ENCODE measurements at regions not wholly inside any gene's neighbourhood (a gene's known extent, or its start where the extent isn't known, plus 50 kb on each side); places are given as distances from the start of the nearest gene placed in this dataset.
"Not testable (repeated sequence)": the region's sequence is repeated elsewhere in the genome, so short reads cannot be mapped to it uniquely, and the experiment has no call there.

DNA sequence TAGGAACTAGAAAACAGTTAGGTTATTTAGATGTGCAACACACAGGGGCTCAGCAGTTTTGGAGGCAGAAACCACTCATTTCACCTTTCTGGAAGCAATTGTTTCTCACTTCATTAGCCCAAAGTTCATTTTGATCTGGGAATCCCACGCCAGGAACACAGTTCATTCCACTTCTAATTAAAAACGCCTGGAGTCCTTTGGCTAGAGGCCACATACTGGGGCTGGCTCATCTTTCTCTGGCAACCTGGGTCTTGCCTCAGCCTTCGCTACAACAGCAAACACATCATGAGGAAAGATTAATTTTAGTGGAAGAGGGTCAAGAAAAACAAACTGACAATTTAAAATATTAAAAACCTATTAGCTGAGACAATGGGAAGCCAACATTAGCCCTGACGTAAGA is 69.7 kb downstream of the RFPL4B start:
- Mint-ChIP-seq H3K36me3 (ENCODE audit: low read depth, unreplicated experiment) (no peaks in the 10 kb centered on the region), H3K9me3 (ENCODE audit: unreplicated experiment) (peaks cover 2% of the 10 kb centered on the region), H3K4me1 (ENCODE audit: low read depth, unreplicated experiment) (no peaks in the 10 kb centered on the region), H3K4me3 (ENCODE audit: unreplicated experiment) (no peak overlapping the region), H3K27me3 (ENCODE audit: low read depth, unreplicated experiment) (peaks cover 2% of the 10 kb centered on the region), H3K27ac (ENCODE audit: unreplicated experiment) (no peak overlapping the region)
- Histone ChIP-seq H2AFZ (ENCODE audit: low read depth, low read length) (no peak overlapping the region), H3K4me2 (ENCODE audit: low read length) (no peak overlapping the region), H3K9me3 (ENCODE audit: insufficient read depth, low read depth, low read length) (no peaks in the 10 kb centered on the region), H3K79me2 (ENCODE audit: insufficient read depth, low read length) (no peaks in the 10 kb centered on the region), H3K4me1 (ENCODE audit: insufficient read depth, low read length) (no peaks in the 10 kb centered on the region), H3K27me3 (ENCODE audit: insufficient read depth, low read length) (no peaks in the 10 kb centered on the region), H3K4me3 (ENCODE audit: insufficient read depth, low read depth, low read length) (no peak overlapping the region), H3K27ac (ENCODE audit: low read depth, low read length) (no peak overlapping the region), H3K36me3 (ENCODE audit: insufficient read depth, low read length) (no peaks in the 10 kb centered on the region), H3K9ac (ENCODE audit: low read length) (no peak overlapping the region), H4K20me1 (ENCODE audit: insufficient read depth, low read length) (no peaks in the 10 kb centered on the region)
- DNase-seq (ENCODE audit: low read depth) (no peak), FAIRE-seq (no peak)
- TF ChIP-seq EZH2 (IDR thresholded peaks at IDR 0.05; ENCODE audit: insufficient read depth, low read length): no peak
- TF ChIP-seq, protein P1, sequence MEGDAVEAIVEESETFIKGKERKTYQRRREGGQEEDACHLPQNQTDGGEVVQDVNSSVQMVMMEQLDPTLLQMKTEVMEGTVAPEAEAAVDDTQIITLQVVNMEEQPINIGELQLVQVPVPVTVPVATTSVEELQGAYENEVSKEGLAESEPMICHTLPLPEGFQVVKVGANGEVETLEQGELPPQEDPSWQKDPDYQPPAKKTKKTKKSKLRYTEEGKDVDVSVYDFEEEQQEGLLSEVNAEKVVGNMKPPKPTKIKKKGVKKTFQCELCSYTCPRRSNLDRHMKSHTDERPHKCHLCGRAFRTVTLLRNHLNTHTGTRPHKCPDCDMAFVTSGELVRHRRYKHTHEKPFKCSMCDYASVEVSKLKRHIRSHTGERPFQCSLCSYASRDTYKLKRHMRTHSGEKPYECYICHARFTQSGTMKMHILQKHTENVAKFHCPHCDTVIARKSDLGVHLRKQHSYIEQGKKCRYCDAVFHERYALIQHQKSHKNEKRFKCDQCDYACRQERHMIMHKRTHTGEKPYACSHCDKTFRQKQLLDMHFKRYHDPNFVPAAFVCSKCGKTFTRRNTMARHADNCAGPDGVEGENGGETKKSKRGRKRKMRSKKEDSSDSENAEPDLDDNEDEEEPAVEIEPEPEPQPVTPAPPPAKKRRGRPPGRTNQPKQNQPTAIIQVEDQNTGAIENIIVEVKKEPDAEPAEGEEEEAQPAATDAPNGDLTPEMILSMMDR (IDR thresholded peaks at IDR 0.05; ENCODE audit: insufficient read depth, low read depth, low read length): no peak

DNA sequence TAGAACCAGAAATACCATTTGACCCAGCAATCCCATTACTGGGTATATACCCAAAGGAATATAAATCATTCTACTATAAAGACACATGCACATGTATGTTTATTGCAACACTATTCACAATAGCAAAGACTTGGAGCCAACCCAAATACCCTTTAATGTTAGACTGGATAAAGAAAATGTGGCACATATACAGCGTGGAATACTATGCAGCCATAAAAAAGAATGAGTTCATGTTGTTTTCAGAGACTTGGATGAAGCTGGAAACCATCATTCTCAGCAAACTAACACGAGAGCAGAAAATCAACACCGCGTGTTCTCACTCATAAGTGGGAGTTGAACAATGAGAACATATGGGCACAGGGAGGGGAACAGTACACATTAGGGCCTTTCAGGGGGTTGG is 79.9 kb downstream of the RFPL4B start:
- not testable (repeated sequence) for DNase-seq (ENCODE audit: low read depth); H3K27me3 Mint-ChIP-seq (ENCODE audit: low read depth, unreplicated experiment); H3K4me1 ChIP-seq (ENCODE audit: insufficient read depth, low read length); FAIRE-seq; H3K4me3 ChIP-seq (ENCODE audit: insufficient read depth, low read depth, low read length); H3K27ac ChIP-seq (ENCODE audit: low read depth, low read length); H3K4me2 ChIP-seq (ENCODE audit: low read length); H3K4me3 Mint-ChIP-seq (ENCODE audit: unreplicated experiment); H3K27me3 ChIP-seq (ENCODE audit: insufficient read depth, low read length); H4K20me1 ChIP-seq (ENCODE audit: insufficient read depth, low read length); H2AFZ ChIP-seq (ENCODE audit: low read depth, low read length); H3K4me1 Mint-ChIP-seq (ENCODE audit: low read depth, unreplicated experiment); H3K9me3 Mint-ChIP-seq (ENCODE audit: unreplicated experiment); H3K9me3 ChIP-seq (ENCODE audit: insufficient read depth, low read depth, low read length); H3K36me3 Mint-ChIP-seq (ENCODE audit: low read depth, unreplicated experiment); H3K36me3 ChIP-seq (ENCODE audit: insufficient read depth, low read length); H3K79me2 ChIP-seq (ENCODE audit: insufficient read depth, low read length); H3K9ac ChIP-seq (ENCODE audit: low read length); H3K27ac Mint-ChIP-seq (ENCODE audit: unreplicated experiment)

DNA sequence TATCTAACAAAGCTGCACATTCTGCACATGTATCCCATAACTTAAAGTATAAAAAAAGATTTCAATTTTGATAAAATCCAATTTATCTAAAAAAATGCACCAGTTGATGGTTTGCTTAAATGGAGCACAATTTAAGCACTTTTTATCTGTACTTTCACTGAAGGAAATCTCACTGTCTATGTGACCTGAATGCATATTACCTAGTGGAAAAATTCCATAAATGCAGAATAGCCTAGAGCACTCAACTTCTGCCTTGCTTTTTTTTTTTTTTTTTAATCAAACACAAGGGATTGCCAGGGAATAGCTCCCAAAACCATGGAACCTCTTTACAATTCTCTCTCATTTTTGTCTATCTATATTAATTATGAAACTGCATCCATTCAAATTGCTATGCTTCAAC is 80.4 kb downstream of the RFPL4B start:
- Mint-ChIP-seq H3K36me3 (ENCODE audit: low read depth, unreplicated experiment) (no peaks in the 10 kb centered on the region), H3K27me3 (ENCODE audit: low read depth, unreplicated experiment) (no peaks in the 10 kb centered on the region), H3K9me3 (ENCODE audit: unreplicated experiment) (peaks cover 7% of the 10 kb centered on the region), H3K27ac (ENCODE audit: unreplicated experiment) (no peak overlapping the region), H3K4me3 (ENCODE audit: unreplicated experiment) (no peak overlapping the region), H3K4me1 (ENCODE audit: low read depth, unreplicated experiment) (no peaks in the 10 kb centered on the region)
- Histone ChIP-seq H3K36me3 (ENCODE audit: insufficient read depth, low read length) (no peaks in the 10 kb centered on the region), H3K9me3 (ENCODE audit: insufficient read depth, low read depth, low read length) (no peaks in the 10 kb centered on the region), H2AFZ (ENCODE audit: low read depth, low read length) (no peak overlapping the region), H3K4me2 (ENCODE audit: low read length) (no peak overlapping the region), H3K4me1 (ENCODE audit: insufficient read depth, low read length) (no peaks in the 10 kb centered on the region), H3K4me3 (ENCODE audit: insufficient read depth, low read depth, low read length) (no peak overlapping the region), H3K27ac (ENCODE audit: low read depth, low read length) (no peak overlapping the region), H3K79me2 (ENCODE audit: insufficient read depth, low read length) (no peaks in the 10 kb centered on the region), H3K9ac (ENCODE audit: low read length) (no peak overlapping the region), H3K27me3 (ENCODE audit: insufficient read depth, low read length) (no peaks in the 10 kb centered on the region), H4K20me1 (ENCODE audit: insufficient read depth, low read length) (no peaks in the 10 kb centered on the region)
- no peak for FAIRE-seq
- DNase-seq (ENCODE audit: low read depth): no peak
- TF ChIP-seq, protein P1 (IDR thresholded peaks at IDR 0.05; ENCODE audit: insufficient read depth, low read depth, low read length): no peak
- no peak for TF ChIP-seq EZH2 (IDR thresholded peaks at IDR 0.05; ENCODE audit: insufficient read depth, low read length)
